H1 (cell line): ENCODE measurements at regions not wholly inside any gene's neighbourhood (a gene's known extent, or its start where the extent isn't known, plus 50 kb on each side); places are given as distances from the start of the nearest gene placed in this dataset.

Experiments
- JUND ChIP-seq: IDR thresholded peaks from 2 replicates; pipeline ENCODE4 v1.6.1; 2011; ENCODE audit warnings: mild to moderate bottlenecking, improper control_type of control experiment, low read length
- TF ChIP-seq, protein P1 (sequence below), 3 experiments: IDR thresholded peaks; 1 replicate in 2 of 3; 2 replicates in 1 of 3; pipeline versions ENCODE4 v1.5.1 to v1.6.1; 2011; ENCODE audit warnings: low read length in 3 of 3, mild to moderate bottlenecking in 3 of 3, inconsistent platforms in 2 of 3, low read depth in 1 of 3, moderate library complexity in 1 of 3; ENCODE audit not compliant: insufficient read depth in 1 of 3; ENCODE audit errors: control extremely low read depth in 1 of 3

DNA sequence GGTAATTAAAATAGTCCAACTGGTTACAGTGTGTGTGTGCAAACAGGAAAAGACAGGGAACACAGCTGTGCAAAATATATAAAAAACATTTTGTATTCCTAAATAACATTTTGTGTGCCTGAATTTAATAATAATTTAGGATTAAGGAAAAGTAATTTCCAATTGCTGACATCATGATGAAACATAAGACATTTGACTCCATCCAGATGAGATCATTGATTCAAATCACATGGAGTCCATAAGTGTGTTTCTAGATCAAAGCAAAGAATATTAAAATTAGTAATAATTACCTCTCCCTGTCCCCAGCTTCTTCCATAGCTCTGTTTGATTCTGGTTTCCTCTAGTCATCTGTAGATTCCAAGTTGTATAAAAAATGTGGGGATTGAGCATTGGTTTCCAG lies 64.6 kb upstream of the BTN3A2 start (continued):
- TF ChIP-seq, protein P1, sequence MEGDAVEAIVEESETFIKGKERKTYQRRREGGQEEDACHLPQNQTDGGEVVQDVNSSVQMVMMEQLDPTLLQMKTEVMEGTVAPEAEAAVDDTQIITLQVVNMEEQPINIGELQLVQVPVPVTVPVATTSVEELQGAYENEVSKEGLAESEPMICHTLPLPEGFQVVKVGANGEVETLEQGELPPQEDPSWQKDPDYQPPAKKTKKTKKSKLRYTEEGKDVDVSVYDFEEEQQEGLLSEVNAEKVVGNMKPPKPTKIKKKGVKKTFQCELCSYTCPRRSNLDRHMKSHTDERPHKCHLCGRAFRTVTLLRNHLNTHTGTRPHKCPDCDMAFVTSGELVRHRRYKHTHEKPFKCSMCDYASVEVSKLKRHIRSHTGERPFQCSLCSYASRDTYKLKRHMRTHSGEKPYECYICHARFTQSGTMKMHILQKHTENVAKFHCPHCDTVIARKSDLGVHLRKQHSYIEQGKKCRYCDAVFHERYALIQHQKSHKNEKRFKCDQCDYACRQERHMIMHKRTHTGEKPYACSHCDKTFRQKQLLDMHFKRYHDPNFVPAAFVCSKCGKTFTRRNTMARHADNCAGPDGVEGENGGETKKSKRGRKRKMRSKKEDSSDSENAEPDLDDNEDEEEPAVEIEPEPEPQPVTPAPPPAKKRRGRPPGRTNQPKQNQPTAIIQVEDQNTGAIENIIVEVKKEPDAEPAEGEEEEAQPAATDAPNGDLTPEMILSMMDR (IDR thresholded peaks at IDR 0.05; ENCODE audit: control extremely low read depth in 1 of 3, insufficient read depth in 1 of 3, low read depth in 1 of 3, low read length in 3 of 3): no peak
- no peak for TF ChIP-seq JUND
